ENCODE measurements at regions not wholly inside any gene's neighbourhood (a gene's known extent, or its start where the extent isn't known, plus 50 kb on each side); places are given as distances from the start of the nearest gene placed in this dataset.
"Not testable (repeated sequence)": the region's sequence is repeated elsewhere in the genome, so short reads cannot be mapped to it uniquely, and the experiment has no call there.

DNA sequence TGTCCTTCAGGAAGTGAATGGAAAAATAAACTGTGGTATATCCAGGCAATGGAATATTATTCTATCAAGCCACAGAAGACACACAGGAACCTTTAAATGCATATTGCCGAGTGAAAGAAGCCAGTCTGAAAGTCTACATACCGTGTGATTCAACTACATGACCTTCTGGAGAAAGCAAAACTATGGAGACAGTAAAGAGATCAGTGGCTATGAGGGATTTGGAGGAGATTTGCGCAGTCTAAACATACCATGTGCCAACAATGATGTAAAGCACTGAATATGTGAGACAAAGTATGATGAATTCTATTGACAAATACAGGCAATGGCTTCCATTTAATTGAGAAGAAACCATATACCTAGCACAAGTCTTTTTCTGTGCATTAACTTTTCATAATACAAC lies 518.3 kb upstream of the ZNF337 start:
- Histone ChIP-seq H3K27ac (ENCODE audit: low read length) (no peak overlapping the region), H3K36me3 (ENCODE audit: control insufficient read depth in 1 of 2, insufficient read depth in 2 of 2, low read length in 2 of 2) (no peaks in the 10 kb centered on the region), H3K4me1 (ENCODE audit: control insufficient read depth in 1 of 2, insufficient read depth in 2 of 2, low read length in 2 of 2) (no peaks in the 10 kb centered on the region), H3K4me3 (ENCODE audit: low read depth in 1 of 2, low read length in 2 of 2) (no peak overlapping the region), H3K27me3 (ENCODE audit: low read depth, low read length) (no peaks in the 10 kb centered on the region), H3K9me3 (ENCODE audit: control insufficient read depth in 1 of 2, low read length in 2 of 2) (no peaks in the 10 kb centered on the region)

GRCh38 chr20:26209171-26209941 lies 512.7 kb upstream of the ZNF337 start:
- no peaks in the 10 kb centered on the region for H3K36me3 ChIP-seq (ENCODE audit: control insufficient read depth in 1 of 2, insufficient read depth in 2 of 2, low read length in 2 of 2)
- H3K9me3 ChIP-seq (ENCODE audit: control insufficient read depth in 1 of 2, low read length in 2 of 2) = no peaks in the 10 kb centered on the region
- peak overlapping the region in 1 of 2 donors; percentile 50 for H3K4me3 ChIP-seq (ENCODE audit: low read depth in 1 of 2, low read length in 2 of 2)
- no peak overlapping the region for H3K27ac ChIP-seq (ENCODE audit: low read length)
- H3K27me3 ChIP-seq (ENCODE audit: low read depth, low read length) = no peaks in the 10 kb centered on the region
- peaks cover 0 to 8% of the 10 kb centered on the region in 2 donors for H3K4me1 ChIP-seq (ENCODE audit: control insufficient read depth in 1 of 2, insufficient read depth in 2 of 2, low read length in 2 of 2)

DNA sequence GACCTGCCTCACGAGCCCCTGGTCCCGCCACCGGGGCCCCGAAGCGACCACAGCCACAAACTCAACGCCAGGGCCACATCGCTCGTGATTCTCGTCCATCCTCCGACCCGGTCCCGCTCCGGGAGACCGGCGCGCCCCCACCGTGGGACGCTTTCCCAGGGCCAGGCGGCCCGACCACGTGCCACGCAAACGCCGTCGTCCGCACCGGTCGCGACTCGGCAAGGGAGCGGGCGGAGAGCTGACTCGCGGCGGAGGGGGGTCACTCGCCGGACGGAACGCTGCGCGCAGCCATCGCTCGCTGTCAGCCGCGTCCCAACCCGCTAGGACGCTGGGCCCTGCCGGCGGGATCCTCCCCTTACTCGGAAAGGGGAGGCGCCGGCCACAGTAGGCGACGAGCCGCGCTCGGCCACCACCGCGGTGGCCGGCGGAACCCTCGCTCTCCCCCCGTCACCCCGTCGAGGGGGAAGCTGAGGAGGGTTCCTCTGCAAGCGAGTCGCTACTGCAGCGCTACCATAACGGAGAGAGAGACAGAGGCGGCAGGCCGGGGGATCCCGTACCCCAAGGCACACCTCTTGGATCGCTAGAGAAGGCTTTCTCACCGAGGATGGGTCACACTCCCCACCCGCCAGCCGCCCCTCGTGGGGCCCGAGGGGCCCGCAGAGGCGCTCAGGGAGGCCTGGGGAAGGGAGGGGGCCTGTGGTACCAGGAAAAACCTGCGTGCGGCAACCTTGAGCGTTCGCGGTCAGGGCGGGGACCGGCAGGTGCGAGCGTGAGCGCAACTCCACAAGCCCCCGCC lies 511.8 kb upstream of the ZNF337 start:
- H3K27me3 ChIP-seq (ENCODE audit: low read depth, low read length) = no peaks in the 10 kb centered on the region
- H3K4me3 ChIP-seq (ENCODE audit: low read depth in 1 of 2, low read length in 2 of 2) = peak overlapping the region in 1 of 2 donors; percentile 61
- no peaks in the 10 kb centered on the region for H3K9me3 ChIP-seq (ENCODE audit: control insufficient read depth in 1 of 2, low read length in 2 of 2)

DNA sequence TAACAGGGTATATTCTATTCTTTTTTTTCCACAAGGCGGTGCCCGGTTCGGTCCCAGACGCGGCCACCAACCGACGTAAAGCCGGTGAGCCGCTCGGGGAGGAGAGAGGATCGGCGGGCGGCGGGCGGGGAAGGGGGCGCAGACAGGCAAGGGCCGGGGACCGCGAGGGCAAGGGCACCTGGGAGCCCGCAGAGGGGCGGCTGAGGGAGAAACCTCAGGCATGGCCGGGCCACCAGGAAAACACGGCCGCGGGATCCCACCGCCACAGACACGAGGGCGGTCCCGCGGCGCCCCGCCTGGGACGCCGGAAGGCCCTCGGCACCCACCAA lies 511.3 kb upstream of the ZNF337 start:
- H3K4me3 ChIP-seq (ENCODE audit: low read depth in 1 of 2, low read length in 2 of 2) = peak overlapping the region in 1 of 2 donors; percentile 61
- not testable (repeated sequence) for H3K27ac ChIP-seq (ENCODE audit: low read length); H3K9me3 ChIP-seq (ENCODE audit: control insufficient read depth in 1 of 2, low read length in 2 of 2); H3K36me3 ChIP-seq (ENCODE audit: control insufficient read depth in 1 of 2, insufficient read depth in 2 of 2, low read length in 2 of 2); H3K4me1 ChIP-seq (ENCODE audit: control insufficient read depth in 1 of 2, insufficient read depth in 2 of 2, low read length in 2 of 2); H3K27me3 ChIP-seq (ENCODE audit: low read depth, low read length)

More for the DNA sequence above, 511.8 kb upstream of the ZNF337 start:
- no peak overlapping the region for H3K27ac ChIP-seq (ENCODE audit: low read length)
- peaks cover 0 to 8% of the 10 kb centered on the region in 2 donors for H3K4me1 ChIP-seq (ENCODE audit: control insufficient read depth in 1 of 2, insufficient read depth in 2 of 2, low read length in 2 of 2)
- no peaks in the 10 kb centered on the region for H3K36me3 ChIP-seq (ENCODE audit: control insufficient read depth in 1 of 2, insufficient read depth in 2 of 2, low read length in 2 of 2)

DNA sequence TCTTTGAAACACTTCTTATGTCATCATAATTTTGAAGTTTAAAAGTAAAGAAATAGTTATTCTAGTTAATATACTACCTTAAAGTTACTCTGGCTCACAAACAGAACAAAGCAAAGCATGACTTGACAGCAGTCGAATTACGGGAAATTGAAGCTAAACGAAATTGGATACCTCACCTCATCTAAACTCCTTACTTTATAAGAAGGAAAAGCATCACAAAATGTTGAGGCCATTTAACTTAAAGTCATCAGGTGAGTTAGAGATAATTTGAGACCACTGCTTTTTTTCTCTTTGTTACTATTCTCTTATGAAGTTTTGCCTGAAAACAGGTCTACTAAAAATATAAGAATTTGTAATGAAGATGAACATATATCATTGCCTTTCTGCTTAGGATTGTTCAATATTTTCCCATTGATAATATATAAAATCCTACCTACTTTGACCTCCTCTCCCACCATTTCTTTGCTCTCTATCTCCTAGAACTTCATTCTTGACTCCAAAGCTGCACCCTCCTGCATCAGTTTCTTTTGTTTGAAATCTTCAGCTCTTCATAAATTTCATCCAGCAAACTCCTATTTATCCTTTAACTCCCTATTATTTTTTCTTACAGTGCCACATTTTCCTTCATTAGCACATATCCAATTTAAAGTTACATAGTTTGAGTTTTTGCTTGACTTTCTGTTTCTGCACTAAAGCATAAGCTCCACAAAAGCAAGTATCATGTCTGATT lies 510.7 kb upstream of the ZNF337 start:
- Histone ChIP-seq H3K27me3 (ENCODE audit: low read depth, low read length) (no peaks in the 10 kb centered on the region), H3K36me3 (ENCODE audit: control insufficient read depth in 1 of 2, insufficient read depth in 2 of 2, low read length in 2 of 2) (no peaks in the 10 kb centered on the region), H3K27ac (ENCODE audit: low read length) (no peak overlapping the region), H3K9me3 (ENCODE audit: control insufficient read depth in 1 of 2, low read length in 2 of 2) (no peaks in the 10 kb centered on the region), H3K4me1 (ENCODE audit: control insufficient read depth in 1 of 2, insufficient read depth in 2 of 2, low read length in 2 of 2) (peaks cover 0 to 8% of the 10 kb centered on the region in 2 donors), H3K4me3 (ENCODE audit: low read depth in 1 of 2, low read length in 2 of 2) (no peak overlapping the region)

DNA sequence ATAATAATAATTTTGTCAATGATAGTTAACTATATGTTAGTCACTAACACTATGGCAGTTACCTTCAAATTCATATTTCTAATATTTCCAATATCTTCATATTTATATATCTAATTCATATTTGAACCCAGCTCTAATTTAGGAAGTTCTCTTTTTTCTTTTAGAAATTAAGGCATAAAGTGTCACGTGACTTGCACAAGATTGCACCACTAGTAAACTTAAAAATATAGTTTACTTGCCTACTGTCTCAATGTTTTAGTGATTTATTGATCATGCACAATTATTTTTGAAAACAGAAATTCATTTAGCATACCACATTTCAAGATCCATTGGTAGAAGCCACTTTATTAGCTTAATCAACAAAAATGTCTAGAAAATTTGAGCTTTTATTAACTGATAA lies 508.7 kb upstream of the ZNF337 start:
- no peaks in the 10 kb centered on the region for H3K9me3 ChIP-seq (ENCODE audit: control insufficient read depth in 1 of 2, low read length in 2 of 2)
- peaks cover 0 to 8% of the 10 kb centered on the region in 2 donors for H3K4me1 ChIP-seq (ENCODE audit: control insufficient read depth in 1 of 2, insufficient read depth in 2 of 2, low read length in 2 of 2)
- H3K27ac ChIP-seq (ENCODE audit: low read length) = no peak overlapping the region
- H3K27me3 ChIP-seq (ENCODE audit: low read depth, low read length) = no peaks in the 10 kb centered on the region
- no peaks in the 10 kb centered on the region for H3K36me3 ChIP-seq (ENCODE audit: control insufficient read depth in 1 of 2, insufficient read depth in 2 of 2, low read length in 2 of 2)
- H3K4me3 ChIP-seq (ENCODE audit: low read depth in 1 of 2, low read length in 2 of 2) = no peak overlapping the region

- H3K36me3 ChIP-seq (ENCODE audit: control insufficient read depth in 1 of 2, insufficient read depth in 2 of 2, low read length in 2 of 2); H3K27me3 ChIP-seq (ENCODE audit: low read depth, low read length); H3K4me1 ChIP-seq (ENCODE audit: control insufficient read depth in 1 of 2, insufficient read depth in 2 of 2, low read length in 2 of 2); H3K9me3 ChIP-seq (ENCODE audit: control insufficient read depth in 1 of 2, low read length in 2 of 2); H3K27ac ChIP-seq (ENCODE audit: low read length); H3K4me3 ChIP-seq (ENCODE audit: low read depth in 1 of 2, low read length in 2 of 2): not testable (repeated sequence)
Measured at GRCh38 chr20:26201026-26201425, 504.4 kb upstream of the ZNF337 start.

- not testable (repeated sequence) for H3K4me3 ChIP-seq (ENCODE audit: low read depth in 1 of 2, low read length in 2 of 2)
Measured at GRCh38 chr20:26187329-26187728, 490.7 kb upstream of the ZNF337 start.

GRCh38 chr20:26183720-26184119 lies 487.1 kb upstream of the ZNF337 start:
- H3K36me3 ChIP-seq (ENCODE audit: control insufficient read depth in 1 of 2, insufficient read depth in 2 of 2, low read length in 2 of 2); H3K27ac ChIP-seq (ENCODE audit: low read length); H3K4me3 ChIP-seq (ENCODE audit: low read depth in 1 of 2, low read length in 2 of 2); H3K27me3 ChIP-seq (ENCODE audit: low read depth, low read length); H3K4me1 ChIP-seq (ENCODE audit: control insufficient read depth in 1 of 2, insufficient read depth in 2 of 2, low read length in 2 of 2); H3K9me3 ChIP-seq (ENCODE audit: control insufficient read depth in 1 of 2, low read length in 2 of 2): not testable (repeated sequence)

More at GRCh38 chr20:26187329-26187728, 490.7 kb upstream of the ZNF337 start:
- H3K4me1 ChIP-seq (ENCODE audit: control insufficient read depth in 1 of 2, insufficient read depth in 2 of 2, low read length in 2 of 2); H3K9me3 ChIP-seq (ENCODE audit: control insufficient read depth in 1 of 2, low read length in 2 of 2); H3K27ac ChIP-seq (ENCODE audit: low read length); H3K36me3 ChIP-seq (ENCODE audit: control insufficient read depth in 1 of 2, insufficient read depth in 2 of 2, low read length in 2 of 2); H3K27me3 ChIP-seq (ENCODE audit: low read depth, low read length): not testable (repeated sequence)

GRCh38 chr20:26181364-26181763 lies 484.7 kb upstream of the ZNF337 start:
- H3K36me3 ChIP-seq (ENCODE audit: control insufficient read depth in 1 of 2, insufficient read depth in 2 of 2, low read length in 2 of 2); H3K4me3 ChIP-seq (ENCODE audit: low read depth in 1 of 2, low read length in 2 of 2); H3K27ac ChIP-seq (ENCODE audit: low read length); H3K9me3 ChIP-seq (ENCODE audit: control insufficient read depth in 1 of 2, low read length in 2 of 2); H3K4me1 ChIP-seq (ENCODE audit: control insufficient read depth in 1 of 2, insufficient read depth in 2 of 2, low read length in 2 of 2); H3K27me3 ChIP-seq (ENCODE audit: low read depth, low read length): not testable (repeated sequence)

- not testable (repeated sequence) for H3K4me1 ChIP-seq (ENCODE audit: control insufficient read depth in 1 of 2, insufficient read depth in 2 of 2, low read length in 2 of 2); H3K4me3 ChIP-seq (ENCODE audit: low read depth in 1 of 2, low read length in 2 of 2); H3K27me3 ChIP-seq (ENCODE audit: low read depth, low read length); H3K27ac ChIP-seq (ENCODE audit: low read length); H3K36me3 ChIP-seq (ENCODE audit: control insufficient read depth in 1 of 2, insufficient read depth in 2 of 2, low read length in 2 of 2); H3K9me3 ChIP-seq (ENCODE audit: control insufficient read depth in 1 of 2, low read length in 2 of 2)
Measured at GRCh38 chr20:26171875-26172274, 475.2 kb upstream of the ZNF337 start.

Measured in muscle layer of duodenum (tissue), 2 donors.